ENCODE measurements at regions not wholly inside any gene's neighbourhood (a gene's known extent, or its start where the extent isn't known, plus 50 kb on each side); places are given as distances from the start of the nearest gene placed in this dataset.

DNA sequence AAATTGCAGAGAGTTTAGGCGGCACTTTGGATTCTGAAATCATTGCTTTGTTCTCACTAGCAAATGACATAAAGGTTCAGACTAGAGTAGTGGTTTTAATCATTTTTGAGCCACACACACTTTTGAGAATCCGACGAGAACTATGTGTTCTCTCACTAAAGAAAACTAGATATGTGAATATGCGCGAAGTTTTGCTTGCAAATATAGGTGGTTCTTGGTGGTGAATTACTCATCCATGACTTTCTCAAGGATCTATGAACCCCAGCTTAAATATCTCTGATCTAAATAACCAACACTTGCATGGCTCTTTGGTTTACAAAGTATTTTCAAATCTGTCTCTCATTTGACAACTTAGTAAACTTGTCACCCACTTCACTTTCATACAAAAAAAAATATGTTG lies 54.8 kb downstream of the NOG start:
- DNase-seq, result no peak

DNA sequence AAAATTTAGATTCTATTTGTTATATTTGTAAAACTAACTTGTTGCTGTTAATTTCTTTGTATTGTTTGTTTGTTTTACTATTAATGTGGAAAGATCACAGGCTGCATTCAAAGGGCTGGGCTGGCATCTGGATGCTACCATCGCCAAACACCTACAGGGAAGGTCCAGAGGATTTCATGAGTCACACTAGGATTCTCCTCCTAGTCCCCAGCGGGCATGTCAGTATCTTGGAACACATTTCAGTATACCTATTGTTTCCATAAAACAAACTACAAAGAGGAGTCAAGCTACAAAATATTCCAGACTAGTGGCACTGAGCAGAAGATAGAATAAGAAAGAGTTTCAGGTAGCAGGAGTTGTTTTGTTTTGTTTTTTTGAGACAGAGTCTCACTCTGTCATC lies 55.3 kb downstream of the NOG start:
- no peak for DNase-seq

DNA sequence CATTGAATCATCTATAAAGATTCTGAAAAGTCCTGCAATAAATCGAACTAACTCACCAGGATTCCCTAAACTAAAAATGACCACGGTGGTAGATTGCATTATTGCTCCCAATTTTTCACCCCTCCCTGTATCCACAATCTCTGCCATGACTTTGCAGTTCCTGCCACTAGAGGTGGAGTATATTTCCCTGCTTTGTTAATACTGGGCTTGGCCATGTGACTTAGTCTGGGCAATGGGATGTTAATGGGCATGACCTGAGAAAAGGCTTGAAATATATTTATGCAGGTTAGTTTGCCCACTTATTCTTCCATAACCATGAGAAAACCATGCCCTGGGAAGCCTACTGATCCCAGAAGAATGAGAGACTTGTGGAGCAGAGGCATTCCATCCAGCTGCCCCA lies 59.1 kb downstream of the NOG start:
- DNase-seq, result no peak

DNA sequence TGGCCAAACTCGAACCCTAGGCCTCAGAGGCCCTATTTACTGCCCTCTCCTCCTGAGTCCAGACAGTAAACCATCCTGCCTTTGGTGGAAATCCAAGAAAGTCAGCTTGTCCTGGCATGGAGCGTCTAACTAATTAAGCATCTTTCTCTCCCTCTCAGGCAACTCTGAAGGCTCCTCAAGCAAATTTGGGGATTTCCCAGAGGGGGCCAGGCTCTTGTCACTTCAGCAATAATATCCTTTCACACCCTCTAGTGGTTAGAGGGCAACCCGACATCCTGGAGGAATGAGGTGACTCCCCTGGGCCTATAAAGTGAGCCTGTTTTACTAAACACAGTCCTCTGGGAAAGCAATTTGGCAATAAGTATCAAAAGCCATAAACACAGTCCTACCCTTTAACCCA lies 60.4 kb downstream of the NOG start:
- peak; percentile 3 for DNase-seq

DNA sequence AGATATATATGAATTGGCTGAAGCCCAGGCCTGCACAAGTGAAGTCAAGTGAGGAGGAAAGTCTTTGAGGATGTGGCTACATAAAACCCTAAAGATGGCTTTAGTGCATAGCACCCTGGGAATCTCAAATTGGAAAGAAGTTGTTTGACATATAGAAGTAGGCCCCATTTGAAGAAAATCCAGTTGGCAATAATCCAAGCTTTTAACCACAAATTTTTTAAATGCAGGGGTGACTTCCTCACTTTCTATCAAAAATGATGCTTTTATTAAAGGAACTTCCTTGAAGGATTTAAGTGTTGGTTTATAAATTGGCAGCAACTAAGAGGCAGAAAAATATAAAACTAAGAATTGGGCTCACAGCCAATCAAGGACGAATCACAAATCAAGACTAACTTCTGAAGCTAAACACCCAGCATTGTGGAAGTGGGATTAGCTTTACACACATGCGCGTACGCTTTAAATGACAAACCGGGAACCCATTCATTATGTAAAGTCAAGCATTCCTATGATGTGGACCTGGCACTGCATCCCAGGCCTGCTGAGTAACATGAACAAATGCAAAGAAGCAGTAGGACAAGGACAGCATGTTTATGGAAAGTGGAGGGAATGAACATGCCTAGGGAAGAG lies 63.3 kb downstream of the NOG start:
- DNase-seq, result no peak

DNA sequence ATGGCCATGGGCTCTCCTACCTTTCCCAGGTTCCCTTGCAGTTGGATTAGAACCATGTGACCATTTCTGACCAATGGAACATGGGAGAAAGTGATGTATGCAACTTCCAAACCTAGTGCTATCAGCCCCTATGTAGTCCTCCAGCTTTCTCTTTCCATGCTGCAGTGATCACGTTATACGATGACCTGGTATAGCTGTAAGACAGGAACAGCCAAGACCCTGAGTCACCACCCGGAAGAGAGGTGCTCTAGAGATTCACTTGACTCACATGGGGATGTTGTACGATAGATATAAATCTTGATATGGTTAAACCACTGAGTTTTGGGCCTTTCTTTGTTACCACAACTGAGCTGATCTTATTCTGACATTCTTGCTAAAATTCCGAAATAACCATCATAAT lies 65.1 kb downstream of the NOG start:
- no peak for DNase-seq

DNA sequence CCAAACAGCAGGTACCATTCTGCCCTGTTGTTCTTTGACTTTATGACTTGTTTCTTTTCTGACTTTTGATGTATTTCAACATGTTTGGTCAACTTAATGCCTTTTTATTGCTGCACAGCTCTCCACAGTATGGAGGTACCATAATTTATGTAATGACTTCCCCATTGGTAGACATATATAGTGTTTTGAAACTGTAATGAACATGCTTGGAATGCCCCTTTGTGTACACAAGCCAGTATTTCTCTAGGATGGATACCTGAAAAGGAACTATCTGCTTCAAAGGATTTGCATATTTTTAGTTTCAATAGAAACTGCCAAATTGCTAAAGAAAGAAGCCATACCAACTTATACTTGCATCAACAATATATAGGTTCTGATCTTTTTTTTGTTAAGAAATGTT lies 66.1 kb downstream of the NOG start:
- no peak for DNase-seq

DNA sequence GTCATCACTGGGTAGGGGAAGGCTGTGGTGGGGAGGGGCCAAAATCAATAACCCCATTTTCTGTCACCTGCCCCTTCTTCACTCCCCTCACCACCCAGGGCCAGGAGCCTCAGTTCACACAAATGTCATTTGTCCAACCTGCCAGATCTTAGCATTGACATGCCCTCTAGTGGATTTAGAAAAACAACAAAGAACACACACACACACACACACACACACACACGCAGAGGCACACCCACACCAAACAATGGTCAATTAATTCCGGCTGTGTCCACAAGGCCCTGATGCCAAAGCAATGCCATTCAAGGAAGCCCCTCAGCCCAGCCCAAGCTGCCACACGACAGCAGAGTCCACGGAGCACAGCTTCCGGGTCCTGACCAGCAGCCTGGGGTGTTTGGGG lies 68.4 kb downstream of the NOG start:
- DNase-seq, result no peak

DNA sequence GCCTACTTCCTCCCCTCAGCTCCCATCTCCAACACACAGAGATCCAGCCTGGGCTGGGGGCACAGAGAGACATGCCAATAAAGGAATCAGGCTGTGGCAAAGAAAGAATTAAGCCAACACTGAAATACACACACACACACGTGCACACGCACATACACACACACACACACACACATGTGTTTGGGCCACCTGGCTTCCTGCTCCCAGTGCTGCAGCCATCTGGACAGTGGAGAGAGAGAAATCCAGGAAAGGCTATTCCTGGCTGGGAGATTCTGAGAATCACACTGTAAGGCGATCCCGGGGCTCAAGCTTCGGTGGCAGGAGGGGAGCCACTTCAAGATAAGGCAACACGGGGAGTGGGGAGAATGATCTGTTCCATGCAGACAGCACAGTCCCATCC lies 72.4 kb downstream of the NOG start:
- DNase-seq, result no peak

DNA sequence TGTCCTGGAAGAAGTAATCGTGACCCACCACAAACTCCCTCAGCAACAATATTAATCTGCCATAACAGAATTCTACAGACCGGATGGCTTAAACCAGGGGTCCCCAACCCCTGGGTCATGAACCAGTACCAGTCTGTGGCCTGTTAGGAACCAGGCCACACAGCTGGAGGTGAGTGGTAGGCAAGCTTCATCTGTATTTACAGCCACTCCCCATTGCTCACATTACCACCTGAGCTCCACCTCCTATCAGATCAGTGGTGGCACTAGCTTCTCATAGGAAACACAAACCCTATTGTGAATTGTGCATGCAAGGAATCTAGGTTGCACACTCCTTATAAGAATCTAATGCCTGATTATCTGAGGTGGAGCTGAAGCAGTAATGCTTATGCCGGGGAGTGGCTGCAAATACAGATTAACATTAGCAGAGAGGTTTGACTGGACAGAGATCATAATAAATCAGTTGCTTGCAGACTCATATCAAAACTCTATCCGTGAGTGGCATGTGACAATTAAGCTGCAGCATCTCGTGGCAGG lies 74.5 kb downstream of the NOG start:
- DNase-seq, result no peak

DNA sequence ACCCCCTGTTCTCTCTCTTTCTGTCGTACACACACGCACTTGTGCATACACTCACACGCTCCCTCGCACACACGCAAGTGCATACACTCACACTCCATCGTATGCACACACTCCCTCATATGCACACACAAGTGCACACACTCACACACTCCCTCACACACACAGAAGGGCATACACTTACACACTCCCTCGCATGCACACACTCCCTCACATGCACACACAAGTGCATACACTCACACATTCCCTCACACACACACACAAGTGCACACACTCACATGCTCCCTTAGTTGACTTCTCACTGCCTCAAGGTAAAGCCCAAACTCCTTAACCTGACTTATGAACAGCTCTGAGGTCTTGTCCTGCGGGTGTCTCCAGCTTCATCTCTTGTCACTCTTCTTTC lies 78.7 kb downstream of the NOG start:
- DNase-seq, result no peak

DNA sequence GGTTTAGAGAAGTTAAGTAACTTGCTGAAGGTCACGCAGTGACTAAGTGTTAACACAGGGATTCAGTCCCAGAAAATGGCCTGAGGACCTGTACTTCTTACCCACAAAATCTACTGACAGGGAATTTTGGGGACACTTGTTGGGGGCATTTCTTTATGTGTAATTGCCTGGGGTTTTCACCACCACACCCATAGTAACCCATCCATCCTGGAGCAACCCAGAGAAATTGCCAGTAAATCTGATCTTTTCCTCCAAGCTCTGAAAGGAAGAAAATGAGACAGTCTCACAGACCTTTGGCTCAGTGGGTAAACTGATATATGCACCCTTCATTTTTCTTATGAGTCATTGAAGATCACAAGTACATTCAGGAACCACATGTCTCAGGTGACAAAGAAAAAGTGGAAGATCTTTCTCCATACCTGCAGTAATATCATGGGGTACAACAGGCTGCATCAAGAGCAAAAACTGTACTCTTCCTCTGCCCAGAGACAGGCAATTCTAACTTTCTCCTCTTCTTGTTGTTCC lies 81.0 kb downstream of the NOG start:
- DNase-seq, result no peak

DNA sequence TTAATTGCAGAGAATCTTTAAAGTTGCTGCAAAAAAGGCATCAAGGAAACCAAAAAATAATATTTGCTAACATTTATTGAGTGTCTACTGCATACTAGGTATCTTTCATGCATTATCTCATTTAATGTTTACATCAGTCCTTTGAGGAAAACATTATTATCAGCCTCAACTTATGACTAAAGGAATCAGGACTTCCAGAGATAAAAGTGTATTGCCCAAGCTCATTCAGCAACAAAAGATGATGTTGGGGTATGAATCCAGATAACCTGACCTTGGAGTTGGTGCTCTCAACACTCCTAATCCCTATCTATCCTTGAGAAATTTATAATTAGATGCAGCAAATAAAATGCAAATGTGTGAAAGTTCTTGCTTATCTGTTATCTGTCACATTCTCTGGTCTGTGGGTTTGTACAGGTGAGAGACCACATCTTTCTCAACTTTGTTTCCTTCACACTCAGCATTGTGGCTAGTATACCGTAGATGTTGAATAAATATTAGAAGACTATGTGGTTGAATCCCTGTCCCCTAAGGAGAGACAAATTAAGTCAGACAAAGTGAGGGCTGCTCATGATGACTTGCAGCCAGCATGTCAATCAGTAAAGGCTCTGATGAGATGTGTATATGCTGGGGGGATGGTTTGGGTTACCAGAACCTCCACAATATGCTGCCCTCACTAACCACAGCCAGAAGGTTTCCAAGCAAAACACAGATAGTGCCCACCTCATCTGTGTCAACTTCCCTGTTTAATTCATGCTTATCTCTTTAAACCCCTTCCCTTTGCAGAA lies 82.6 kb downstream of the NOG start:
- DNase-seq, result no peak

DNA sequence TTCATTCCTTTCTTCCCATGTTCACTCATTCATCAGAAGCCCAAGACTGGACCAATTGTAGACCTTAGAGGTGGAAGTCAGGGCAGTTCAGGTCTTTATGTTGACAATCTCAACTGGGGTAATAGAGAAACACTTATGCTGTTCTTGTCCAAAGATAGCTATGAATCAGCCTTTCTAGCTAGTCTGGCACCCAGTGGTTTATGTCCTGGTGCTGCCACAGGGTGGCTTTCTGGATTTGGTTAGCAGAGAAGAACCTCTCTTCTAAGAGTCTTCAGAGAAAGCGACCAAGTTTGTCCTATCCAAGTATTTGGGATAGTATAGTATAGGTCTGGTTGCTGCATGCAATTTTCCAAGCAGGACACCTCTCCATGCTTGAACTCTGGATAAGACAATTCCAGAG lies 83.3 kb downstream of the NOG start:
- no peak for DNase-seq

DNA sequence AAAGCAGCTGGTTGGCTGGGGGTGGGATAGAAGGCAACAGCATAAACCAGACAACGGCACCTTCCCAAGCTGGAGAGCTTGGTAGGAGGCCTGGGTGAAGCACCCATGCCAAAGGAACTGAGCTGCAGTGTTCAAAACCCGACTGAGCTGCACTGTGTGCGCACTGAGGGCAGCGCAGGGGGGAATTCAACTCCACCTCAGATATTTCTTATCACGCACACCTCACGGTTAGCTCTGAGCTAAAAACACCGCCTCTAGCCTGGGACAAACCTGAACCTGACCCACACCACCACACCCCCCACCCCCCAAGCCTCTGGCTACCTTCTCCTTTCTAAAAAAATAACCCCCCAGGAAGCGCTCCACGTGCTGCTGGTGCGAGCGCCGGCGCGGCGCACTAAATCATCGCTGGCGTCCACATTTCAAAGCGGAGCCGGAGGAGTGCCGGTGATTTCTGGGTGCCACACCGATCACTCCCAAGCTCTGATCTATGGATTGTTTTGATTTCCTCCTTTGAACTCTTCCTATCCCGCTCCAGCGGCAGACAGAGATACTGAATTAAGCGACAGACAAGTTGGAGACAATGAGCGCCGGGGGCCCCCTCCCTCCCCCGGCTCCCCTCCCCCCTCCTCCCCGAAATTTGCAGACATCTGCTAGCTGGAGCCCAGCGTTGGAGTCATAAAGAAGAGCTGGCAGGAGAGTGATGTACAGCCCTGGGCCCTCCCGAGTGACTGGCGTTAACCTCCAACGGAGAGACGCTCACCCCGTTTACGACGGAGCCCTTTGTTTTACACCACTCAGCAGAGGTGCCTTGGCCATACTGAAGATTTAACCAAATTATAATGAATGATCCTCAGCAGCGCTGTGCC lies 85.0 kb downstream of the NOG start:
- DNase-seq, result no peak

DNA sequence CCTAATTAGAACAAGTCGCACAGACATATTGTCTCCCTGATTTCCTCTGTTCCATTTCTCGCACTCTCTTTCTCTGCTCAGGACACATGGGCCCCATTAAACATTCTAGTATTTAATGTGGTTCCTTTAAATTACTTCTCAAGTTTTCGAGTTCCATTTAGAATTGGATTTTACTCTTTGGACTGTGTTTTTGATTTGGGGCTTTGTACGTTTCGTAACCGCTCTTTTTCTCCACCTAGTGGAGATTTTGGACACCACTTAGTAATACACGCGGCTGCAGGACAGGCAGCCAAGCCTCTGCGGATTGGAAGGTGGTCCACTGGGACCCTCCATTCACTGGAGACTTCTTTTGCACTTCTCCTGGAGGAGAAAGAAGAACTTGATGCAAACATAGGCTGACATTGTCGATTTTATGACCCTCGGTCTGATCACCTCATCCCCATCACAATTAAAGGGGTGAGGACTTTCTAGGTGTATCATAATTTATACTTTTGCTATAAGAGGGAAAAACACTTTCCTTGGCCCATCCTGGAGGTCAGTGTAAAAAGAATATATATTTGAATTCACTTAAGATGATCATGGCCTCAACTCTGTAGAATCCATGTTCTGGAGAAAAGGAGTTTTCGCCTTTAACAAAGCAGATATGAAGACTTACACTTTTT lies 85.7 kb downstream of the NOG start:
- no peak for DNase-seq

DNA sequence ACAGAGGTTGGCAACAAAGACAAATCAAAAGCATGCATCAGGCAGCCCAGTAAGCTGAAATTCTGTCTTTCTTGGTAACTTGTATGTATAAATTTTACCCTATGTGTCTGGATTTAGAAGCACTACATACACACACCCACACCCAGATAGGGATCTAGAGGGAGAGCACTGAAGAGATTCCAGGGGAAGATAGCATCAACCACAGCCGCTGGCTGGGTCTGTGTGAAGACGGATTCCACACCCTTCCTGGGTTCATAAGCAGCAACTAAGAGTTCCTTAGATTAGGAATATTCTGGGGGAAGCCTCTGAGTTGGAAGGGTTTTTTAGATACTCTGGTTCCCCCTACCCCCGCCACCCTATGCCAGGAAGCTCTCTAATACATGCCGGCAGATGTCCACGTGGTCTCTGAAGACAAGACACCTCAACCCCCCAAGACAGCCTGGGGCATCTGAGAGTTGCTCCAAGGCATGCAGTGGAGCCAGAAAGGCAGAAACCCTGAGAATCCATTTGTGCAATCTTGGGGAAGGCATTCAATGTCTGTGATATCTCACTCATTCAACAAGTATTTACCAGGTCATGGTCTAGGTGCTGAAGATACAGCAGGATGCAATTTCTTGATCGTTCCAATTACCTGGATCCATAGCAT lies 86.4 kb downstream of the NOG start:
- DNase-seq, result no peak

DNA sequence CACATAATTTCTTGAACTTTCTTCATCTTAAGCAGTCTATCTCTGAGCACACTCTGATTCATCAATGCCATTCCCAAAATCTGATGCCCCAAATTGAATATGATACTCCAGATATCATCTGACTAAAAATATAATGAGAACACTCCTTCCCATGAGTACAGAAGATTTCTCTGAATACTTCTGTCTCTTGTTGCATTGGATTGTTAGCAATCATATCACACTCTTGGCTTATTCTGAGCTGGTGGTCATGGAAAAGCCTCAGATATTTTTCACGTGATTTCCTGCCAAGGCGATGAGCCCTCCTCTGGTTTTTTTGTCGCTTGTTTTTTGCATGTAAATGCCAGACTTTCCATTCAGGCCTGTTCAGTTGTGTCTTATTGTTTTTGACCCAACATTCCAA lies 87.2 kb downstream of the NOG start:
- no peak for DNase-seq

DNA sequence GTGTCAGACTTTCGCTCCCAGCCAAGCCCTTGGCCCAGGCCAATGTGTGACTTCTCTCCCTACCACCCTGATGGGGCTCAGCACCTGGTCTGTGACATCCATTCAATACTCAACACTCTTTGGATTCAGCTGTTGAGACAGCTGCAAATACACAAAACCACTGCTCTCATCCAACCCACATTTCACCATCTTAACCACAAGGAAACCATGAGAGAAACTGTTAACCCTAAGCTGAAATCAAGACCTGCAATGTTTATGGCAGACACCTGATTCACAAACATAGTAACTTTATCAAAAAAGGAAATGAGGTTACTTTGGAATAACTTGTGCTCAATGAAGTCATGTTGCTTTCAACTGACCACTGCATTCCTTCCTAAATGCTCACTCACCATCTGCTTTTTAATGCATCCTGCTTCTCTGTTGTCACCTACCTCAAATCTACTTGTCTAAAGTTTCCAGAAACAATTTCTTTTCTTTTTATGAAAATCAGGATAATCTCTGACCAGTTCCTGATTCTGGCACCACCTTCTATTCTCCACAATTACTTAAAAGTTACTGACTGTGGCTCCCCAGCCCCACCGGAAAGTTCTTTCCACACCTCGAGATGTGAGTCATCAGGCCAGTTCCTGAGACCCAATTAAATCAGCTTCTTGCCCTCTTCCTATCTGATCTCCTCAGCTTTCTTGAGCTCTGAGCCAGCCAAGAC lies 88.2 kb downstream of the NOG start:
- DNase-seq, result no peak

DNA sequence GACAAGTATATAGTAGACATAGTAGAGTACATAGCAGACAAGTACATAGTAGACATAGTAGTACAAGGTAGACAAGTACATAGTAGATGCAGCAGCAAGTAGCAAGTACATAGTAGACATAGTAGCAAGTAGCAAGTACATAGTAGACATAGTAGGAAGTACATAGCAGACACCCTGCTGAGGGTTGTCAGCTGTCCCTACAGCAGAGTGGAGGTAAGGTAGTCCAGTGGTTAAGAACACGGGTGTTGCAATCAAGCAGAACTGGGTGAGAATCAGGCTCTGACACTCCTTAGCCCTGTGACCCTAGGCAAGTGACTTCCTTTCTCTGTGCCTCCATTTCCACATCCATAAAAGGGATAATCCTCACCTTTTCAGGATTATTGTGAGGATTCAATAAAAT lies 94.7 kb downstream of the NOG start:
- DNase-seq, result no peak

DNA sequence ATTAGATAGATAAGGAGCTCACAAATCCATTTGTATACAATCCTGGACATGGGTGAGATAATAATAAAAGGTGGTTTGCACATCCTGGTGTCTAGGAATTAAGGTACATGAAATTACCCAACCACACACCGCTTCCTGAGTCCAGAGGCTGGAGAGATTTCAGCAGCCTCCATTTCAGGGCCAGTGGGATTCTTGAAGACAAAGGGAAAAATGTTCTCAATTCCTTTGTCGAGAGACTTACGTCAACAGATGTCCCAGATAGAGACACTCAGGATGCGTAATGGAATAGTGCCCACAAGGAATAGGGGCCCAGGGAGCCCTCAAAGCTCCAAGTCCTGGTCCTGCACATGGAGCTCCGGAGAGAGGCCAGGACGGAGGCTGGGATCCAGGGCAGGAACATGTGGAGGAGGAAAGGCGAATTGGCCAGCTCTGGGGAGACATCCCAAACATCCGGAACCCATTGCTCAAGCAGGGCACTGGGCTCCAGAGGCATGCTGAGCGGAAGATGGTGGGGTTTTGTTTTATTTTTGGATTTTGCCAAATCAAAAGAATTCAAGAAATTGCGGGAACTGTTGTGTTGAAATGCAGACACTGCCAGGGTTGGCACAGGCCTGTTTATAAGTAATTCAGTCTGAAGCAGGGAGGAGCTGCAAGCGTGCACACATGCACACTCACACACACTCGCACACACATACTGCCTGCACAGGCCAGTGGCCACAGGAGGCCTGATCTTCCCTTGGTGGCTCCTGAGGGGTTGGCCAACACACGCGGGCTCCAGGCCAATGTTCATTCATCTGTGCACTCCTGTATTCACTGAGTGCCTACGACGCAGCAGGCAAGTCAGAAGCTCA lies 97.2 kb downstream of the NOG start:
- DNase-seq, result no peak

Data from activated effector memory CD4-positive, alpha-beta T cell treated with Interleukin-2 at 50 U/mL for 16 hours (primary cell).